ENCODE measurements at regions not wholly inside any gene's neighbourhood (a gene's known extent, or its start where the extent isn't known, plus 50 kb on each side); places are given as distances from the start of the nearest gene placed in this dataset.

DNA sequence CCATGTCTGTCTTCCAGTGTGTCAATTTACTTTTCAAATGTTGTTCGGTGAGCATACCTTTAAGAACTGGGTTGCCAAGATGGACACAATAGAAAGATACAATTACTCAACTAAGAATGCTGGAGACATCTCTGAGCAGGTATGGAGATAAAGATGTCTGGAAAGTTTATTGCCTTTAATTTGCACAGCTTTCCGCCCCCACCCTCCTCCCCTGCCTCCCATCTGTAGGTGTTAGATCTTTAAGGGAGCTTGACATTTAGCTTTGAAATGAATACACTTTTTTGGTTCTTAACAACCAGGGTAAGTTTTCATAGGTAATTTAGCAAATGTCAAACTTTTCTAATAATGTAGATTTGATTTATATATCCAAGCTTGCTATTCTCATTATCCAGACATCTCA lies 104.4 kb downstream of the BTBD3 start:
- DNase-seq (ENCODE audit: low read depth in 2 of 2): no peak

DNA sequence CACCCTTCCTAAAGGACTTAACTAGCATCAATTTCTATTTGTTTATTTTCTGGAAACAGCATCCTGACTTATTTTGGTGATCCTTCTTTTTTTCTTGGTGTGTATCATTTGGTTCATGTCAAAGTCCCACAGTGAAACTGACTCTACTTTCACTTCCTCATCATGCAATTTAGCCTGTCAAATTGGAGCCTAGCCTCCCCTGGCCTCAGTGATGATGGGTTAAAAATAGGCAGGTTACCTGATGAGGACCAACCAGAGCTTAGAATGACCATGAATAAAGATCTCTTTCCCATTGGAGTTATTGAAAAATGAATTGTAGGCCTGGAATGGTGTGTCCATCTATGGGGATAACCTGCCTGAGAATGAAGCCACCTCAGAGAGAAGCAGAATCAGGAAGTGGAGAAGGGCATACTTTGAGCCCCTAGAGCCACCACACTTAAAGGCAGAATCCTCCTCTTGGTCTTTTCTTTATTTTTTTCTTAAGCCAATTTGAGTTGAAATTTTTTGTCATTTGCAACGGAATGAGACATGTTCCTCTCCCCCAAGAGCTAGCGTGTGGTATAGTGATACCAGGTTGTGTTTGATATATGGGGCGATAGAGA lies 105.6 kb downstream of the BTBD3 start:
- no peak for DNase-seq (ENCODE audit: low read depth in 2 of 2)

- no peak for DNase-seq (ENCODE audit: low read depth in 2 of 2)
Observed at GRCh38 chr20:12028771-12029170, 111.1 kb downstream of the BTBD3 start.

DNA sequence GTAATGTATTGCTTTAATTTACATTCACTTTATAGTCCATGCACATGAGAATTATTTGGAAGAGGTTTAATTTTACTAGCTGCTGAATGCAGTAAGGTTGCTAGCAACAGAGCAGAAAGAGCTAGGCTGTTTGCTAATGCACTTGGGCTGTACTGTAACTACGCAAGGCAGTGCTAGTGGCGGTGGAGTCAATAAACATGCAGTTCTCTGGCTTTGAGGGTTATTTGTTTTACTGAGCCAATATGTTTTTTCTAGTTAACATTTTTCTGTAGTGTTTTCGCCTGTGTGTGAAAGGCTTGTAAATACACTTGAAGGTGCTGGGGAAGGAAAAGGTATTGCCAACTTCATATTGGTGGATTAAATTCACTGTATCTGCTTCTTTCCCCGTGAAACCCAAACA lies 112.8 kb downstream of the BTBD3 start:
- DNase-seq (ENCODE audit: low read depth in 2 of 2): no peak

GRCh38 chr20:12036142-12036541 lies 118.4 kb downstream of the BTBD3 start:
- no peak for DNase-seq (ENCODE audit: low read depth in 2 of 2)

DNA sequence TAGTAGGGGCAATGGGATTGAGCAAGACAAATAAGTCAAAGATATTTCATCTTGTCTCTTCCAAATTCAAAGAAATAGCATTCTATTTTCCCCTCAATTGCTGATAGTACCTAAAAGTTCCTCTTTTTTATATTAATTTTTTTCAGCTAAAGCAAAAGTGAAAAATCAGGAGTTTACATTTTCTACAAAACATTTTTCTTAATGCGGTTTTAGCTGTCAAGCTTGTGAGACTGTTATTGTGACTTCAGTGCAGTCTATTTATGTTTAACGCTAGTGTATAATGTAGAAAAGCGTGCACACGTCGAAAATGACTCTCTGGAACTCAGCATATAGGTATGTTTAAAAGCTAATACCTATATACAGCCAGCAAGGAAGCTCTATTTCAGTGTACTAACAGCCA lies 119.8 kb downstream of the BTBD3 start:
- DNase-seq (ENCODE audit: low read depth in 2 of 2): no peak

DNA sequence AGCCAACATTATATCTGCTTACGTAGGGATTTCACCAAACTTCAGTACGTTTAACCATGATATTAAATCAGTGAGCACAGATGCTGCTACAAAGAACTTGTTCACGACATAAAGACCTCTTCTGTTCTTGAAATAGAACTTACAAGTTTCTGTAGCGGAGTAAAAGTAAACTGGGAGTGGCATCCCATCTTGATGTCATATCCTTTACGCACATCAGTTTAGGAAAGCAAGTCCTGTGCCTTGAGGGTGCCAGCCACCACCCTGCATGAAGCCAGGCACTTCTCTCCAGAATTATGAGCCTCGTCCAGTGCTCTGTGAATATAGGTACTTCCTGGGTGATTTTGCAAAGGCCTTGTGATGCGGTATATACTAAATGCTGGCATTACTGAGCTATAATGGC lies 122.6 kb downstream of the BTBD3 start:
- DNase-seq (ENCODE audit: low read depth in 2 of 2): no peak

- no peak for DNase-seq (ENCODE audit: low read depth in 2 of 2)
Observed at GRCh38 chr20:12044969-12045368, 127.3 kb downstream of the BTBD3 start.

- peak; percentile 32 to 48 for DNase-seq (ENCODE audit: low read depth in 2 of 2)
Observed at GRCh38 chr20:12047838-12048432, 130.2 kb downstream of the BTBD3 start.

DNA sequence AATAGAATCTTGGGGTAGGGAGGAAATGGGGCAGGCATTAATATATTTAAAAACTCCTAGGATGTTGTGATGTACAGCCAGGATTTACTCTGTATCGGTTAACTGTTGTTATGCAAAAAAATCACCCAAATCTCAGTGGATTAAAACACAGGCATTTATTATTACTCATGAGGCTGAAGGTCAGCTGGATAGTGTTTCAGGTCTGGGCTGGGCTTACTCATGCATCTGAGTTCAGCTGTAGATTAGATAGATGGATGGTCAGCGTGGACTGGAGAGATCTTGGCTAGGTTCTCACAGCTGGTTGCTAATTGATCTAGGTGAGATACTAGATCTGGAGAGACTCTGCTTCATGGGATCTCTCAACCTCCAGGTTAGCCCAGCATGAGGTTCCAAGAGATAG lies 131.4 kb downstream of the BTBD3 start:
- peak in 1 of 2 donors; percentile 47 for DNase-seq (ENCODE audit: low read depth in 2 of 2)

GRCh38 chr20:12051206-12052163 lies 133.8 kb downstream of the BTBD3 start:
- DNase-seq (ENCODE audit: low read depth in 2 of 2): no peak

DNA sequence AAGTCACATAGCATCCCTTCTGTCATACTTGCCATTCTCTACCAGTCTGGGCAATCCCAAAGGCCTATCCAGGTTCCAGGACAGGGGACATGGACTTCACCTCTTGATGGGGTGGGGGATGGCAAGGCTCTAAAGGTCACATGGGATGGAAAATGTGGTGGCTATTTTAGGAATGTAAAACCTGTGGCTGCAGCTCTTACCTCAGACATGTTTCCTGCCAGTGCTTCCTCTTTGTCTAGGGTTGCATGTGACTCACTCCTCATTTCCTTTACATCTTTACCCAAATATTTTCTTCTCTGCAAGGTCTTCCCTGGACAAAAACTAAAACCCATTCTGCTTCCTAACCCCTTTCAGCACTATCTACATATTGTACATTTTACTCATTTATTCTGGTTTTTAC lies 135.7 kb downstream of the BTBD3 start:
- DNase-seq (ENCODE audit: low read depth in 2 of 2): peak; percentile 87 to 98

DNA sequence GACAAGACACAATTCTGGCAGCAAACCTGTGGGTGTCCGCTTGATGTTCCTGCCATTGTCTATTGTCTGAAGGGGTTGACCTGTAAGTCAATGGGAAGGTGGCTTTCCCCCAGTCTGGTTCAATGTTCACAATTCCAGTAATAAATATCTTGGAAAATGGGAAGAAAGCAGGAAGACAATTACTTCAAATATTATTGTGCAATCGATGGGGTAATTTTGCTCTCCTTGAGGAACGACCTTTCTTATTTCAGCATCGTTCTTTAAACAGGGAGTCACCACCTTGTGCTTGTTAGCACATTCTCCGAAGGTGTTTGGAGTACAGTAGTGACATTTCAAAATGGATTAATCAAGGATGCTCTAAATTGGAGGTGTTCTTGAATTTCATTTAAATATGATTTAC lies 136.9 kb downstream of the BTBD3 start:
- DNase-seq (ENCODE audit: low read depth in 2 of 2): peak in 1 of 2 donors; percentile 36

GRCh38 chr20:12055161-12055560 lies 137.5 kb downstream of the BTBD3 start:
- no peak for DNase-seq (ENCODE audit: low read depth in 2 of 2)

- no peak for DNase-seq (ENCODE audit: low read depth in 2 of 2)
Observed at GRCh38 chr20:12056839-12057238, 139.1 kb downstream of the BTBD3 start.

GRCh38 chr20:12057778-12058177 lies 140.1 kb downstream of the BTBD3 start:
- no peak for DNase-seq (ENCODE audit: low read depth in 2 of 2)

- no peak for DNase-seq (ENCODE audit: low read depth in 2 of 2)
Observed at GRCh38 chr20:12058216-12058615, 140.5 kb downstream of the BTBD3 start.

DNA sequence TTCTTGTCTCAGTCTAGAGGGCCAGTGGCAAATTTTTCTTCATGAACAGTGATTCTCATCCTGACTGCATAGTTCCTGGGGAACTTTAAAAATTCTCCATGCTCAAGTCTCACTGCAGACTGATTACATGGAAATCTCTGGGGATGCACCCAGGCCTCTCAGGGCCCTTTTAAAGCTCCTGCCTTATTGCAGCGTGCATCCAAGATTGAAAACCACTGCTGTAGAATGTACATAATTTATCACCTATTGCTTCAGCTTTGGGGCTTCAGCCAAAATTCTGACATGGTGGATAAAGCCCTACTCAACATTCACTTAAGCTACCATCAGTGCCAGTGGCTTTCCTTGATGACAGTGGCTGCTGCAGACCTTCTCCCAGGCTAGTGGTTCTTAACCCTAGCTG lies 143.8 kb downstream of the BTBD3 start:
- no peak for DNase-seq (ENCODE audit: low read depth in 2 of 2)

GRCh38 chr20:12063106-12063684 lies 145.5 kb downstream of the BTBD3 start:
- DNase-seq (ENCODE audit: low read depth in 2 of 2): no peak

DNA sequence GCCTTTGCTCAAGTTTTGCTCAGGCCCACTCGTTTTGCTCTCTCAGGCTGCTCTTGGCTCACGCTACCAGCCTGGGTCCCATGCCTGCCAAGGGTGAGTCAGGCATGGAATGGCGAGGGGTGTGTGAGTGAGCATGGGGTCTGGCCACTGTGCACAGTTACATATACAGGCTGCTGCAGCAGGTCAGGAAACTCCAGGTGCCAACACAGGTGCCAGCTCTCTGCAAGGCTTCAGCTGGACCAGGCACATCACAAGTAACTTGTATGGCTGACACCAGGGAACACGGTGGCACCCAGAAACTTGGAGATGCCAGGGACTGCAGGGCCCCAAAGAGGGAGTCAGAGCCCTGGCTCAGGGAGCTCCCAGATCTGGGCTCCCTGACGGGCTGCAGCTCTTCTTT lies 146.8 kb downstream of the BTBD3 start:
- DNase-seq (ENCODE audit: low read depth in 2 of 2): no peak

- DNase-seq (ENCODE audit: low read depth in 2 of 2): no peak
Observed at GRCh38 chr20:12067686-12068085, 150.0 kb downstream of the BTBD3 start.

- no peak for DNase-seq (ENCODE audit: low read depth in 2 of 2)
Observed at GRCh38 chr20:12068121-12068520, 150.4 kb downstream of the BTBD3 start.
